GM23338 (cell line): ENCODE measurements at regions not wholly inside any gene's neighbourhood (a gene's known extent, or its start where the extent isn't known, plus 50 kb on each side); places are given as distances from the start of the nearest gene placed in this dataset.
A peak's percentile ranks its signal among the peaks of the same experiment; 100 is the strongest.
"Not testable (repeated sequence)": the region's sequence is repeated elsewhere in the genome, so short reads cannot be mapped to it uniquely, and the experiment has no call there.

Source experiments
- ATAC-seq: fragments of 200-7000 bp; cut with Tn5 transposase; 3 replicates; pipeline ENCODE4 v1.9.1; 2020
- DNase-seq: peaks from one replicate; pipeline ENCODE4 v3.0.0-alpha.2; 2015; ENCODE audit warnings: low spot score
- H2AFZ ChIP-seq: fragments of 200-600 bp; sonication (generic); 2 replicates; pipeline ENCODE4 v1.8.0; 2016; ENCODE audit warnings: antibody characterized with exemption, mild to moderate bottlenecking, moderate library complexity
- H3F3A ChIP-seq: fragments of 200-600 bp; sonication (generic); replicated peaks from 2 replicates; pipeline ENCODE4 v1.8.0; 2017; ENCODE audit warnings: antibody characterized with exemption, mixed run types, low read depth
- H3K27ac ChIP-seq: fragments of 200-600 bp; sonication (generic); 2 replicates; pipeline ENCODE4 v1.6.1; 2016; ENCODE audit warnings: low read depth
- H3K27me3 ChIP-seq: fragments of 200-600 bp; sonication (generic); 2 replicates; pipeline ENCODE4 v1.8.0; 2016; ENCODE audit warnings: mild to moderate bottlenecking, mixed run types, moderate library complexity; ENCODE audit not compliant: insufficient read depth
- H3K36me3 ChIP-seq: fragments of 200-600 bp; sonication (generic); 2 replicates; pipeline ENCODE4 v1.8.0; 2016; ENCODE audit warnings: mild to moderate bottlenecking; ENCODE audit not compliant: insufficient read depth
- H3K4me1 ChIP-seq: fragments of 200-600 bp; sonication (generic); 2 replicates; pipeline ENCODE4 v1.8.0; 2016; ENCODE audit warnings: mild to moderate bottlenecking, moderate library complexity; ENCODE audit not compliant: insufficient read depth
- H3K4me2 ChIP-seq: fragments of 200-600 bp; sonication (generic); 2 replicates; pipeline ENCODE4 v1.7.1; 2017; ENCODE audit warnings: mixed run types
- H3K4me3 ChIP-seq: fragments of 200-600 bp; sonication (generic); 2 replicates; pipeline ENCODE4 v1.6.1; 2016; ENCODE audit warnings: mixed run types
- H3K79me2 ChIP-seq: fragments of 200-600 bp; sonication (generic); replicated peaks from 2 replicates; pipeline ENCODE4 v1.8.0; 2017; ENCODE audit warnings: mild to moderate bottlenecking; ENCODE audit not compliant: insufficient read depth
- H3K9me2 ChIP-seq: fragments of 200-600 bp; sonication (generic); 2 replicates; pipeline ENCODE4 v1.8.0; 2017; ENCODE audit not compliant: insufficient read depth
- H4K20me1 ChIP-seq: fragments of 200-600 bp; sonication (generic); replicated peaks from 2 replicates; pipeline ENCODE4 v1.8.0; 2017; ENCODE audit warnings: mild to moderate bottlenecking; ENCODE audit not compliant: insufficient read depth
- H3K27ac Mint-ChIP-seq: 2 replicates; pipeline ENCODE4 v1.8.0; 2020; ENCODE audit warnings: inconsistent platforms, mild to moderate bottlenecking, moderate library complexity, mixed read lengths
- H3K27me3 Mint-ChIP-seq: 3 replicates; pipeline ENCODE4 v1.8.0; 2022; ENCODE audit warnings: low read depth, mild to moderate bottlenecking, moderate library complexity, mixed read lengths, inconsistent platforms; ENCODE audit not compliant: insufficient read depth, poor library complexity
- H3K36me3 Mint-ChIP-seq: 3 replicates; pipeline ENCODE4 v1.8.0; 2021; ENCODE audit warnings: low read depth, mild to moderate bottlenecking, inconsistent platforms, moderate library complexity, mixed read lengths
- H3K4me1 Mint-ChIP-seq: 3 replicates; pipeline ENCODE4 v1.8.0; 2020; ENCODE audit warnings: mild to moderate bottlenecking, inconsistent platforms, mixed read lengths
- H3K4me3 Mint-ChIP-seq: 3 replicates; pipeline ENCODE4 v1.8.0; 2021; ENCODE audit warnings: moderate library complexity, mild to moderate bottlenecking, inconsistent platforms, mixed read lengths
- H3K9me3 Mint-ChIP-seq: 3 replicates; pipeline ENCODE4 v1.8.0; 2020; ENCODE audit warnings: moderate library complexity, mild to moderate bottlenecking, inconsistent platforms, mixed read lengths
- CREB1 ChIP-seq: fragments of 250-450 bp; sonication (Bioruptor Pico); IDR thresholded peaks from 2 replicates; pipeline ENCODE4 v1.5.0; 2020; ENCODE audit warnings: low read depth, mild to moderate bottlenecking, moderate library complexity
- ETS1 ChIP-seq: IDR thresholded peaks from 2 replicates; pipeline ENCODE4 v1.6.1; 2016; ENCODE audit warnings: antibody characterized with exemption
- EZH2 ChIP-seq: fragments of 200-600 bp; sonication (generic); IDR thresholded peaks from one replicate; pipeline ENCODE4 v1.8.0; 2017; ENCODE audit warnings: antibody characterized with exemption, mild to moderate bottlenecking, low read depth; ENCODE audit not compliant: unreplicated experiment
- NANOG ChIP-seq: IDR thresholded peaks from 2 replicates; pipeline ENCODE4 v1.6.1; 2016; ENCODE audit warnings: antibody characterized with exemption, borderline replicate concordance
- POLR2AphosphoS5 ChIP-seq: IDR thresholded peaks from 2 replicates; pipeline ENCODE4 v1.6.1; 2016; ENCODE audit warnings: antibody characterized with exemption, low read depth
- REST ChIP-seq: IDR thresholded peaks from one replicate; pipeline ENCODE4 v1.6.1; 2018; ENCODE audit warnings: antibody characterized with exemption; ENCODE audit not compliant: unreplicated experiment
- STAT1 ChIP-seq: IDR thresholded peaks from one replicate; pipeline ENCODE4 v1.6.1; 2016; ENCODE audit warnings: antibody characterized with exemption; ENCODE audit not compliant: unreplicated experiment
- ZNF331 ChIP-seq: fragments of 250-450 bp; sonication (Bioruptor Pico); IDR thresholded peaks from 2 replicates; pipeline ENCODE4 v1.5.0; 2020; ENCODE audit warnings: low read depth, mild to moderate bottlenecking, moderate library complexity
- ZNF462 ChIP-seq: fragments of 250-450 bp; sonication (Bioruptor Pico); IDR thresholded peaks from 2 replicates; pipeline ENCODE4 v1.5.0; 2020; ENCODE audit warnings: mild to moderate bottlenecking, moderate library complexity

- TF ChIP-seq ZNF462: no peak
- no peak for TF ChIP-seq POLR2AphosphoS5
- TF ChIP-seq NANOG: no peak
- TF ChIP-seq STAT1: no peak
- no peak for TF ChIP-seq ZNF331
Measured at GRCh38 chr6:2305951-2306350, 60.5 kb upstream of the GMDS start (continued).

GRCh38 chr6:2302482-2302881, 57.1 kb upstream of the GMDS start:
- H3K27me3 Mint-ChIP-seq, H3F3A ChIP-seq, ATAC-seq, H2AFZ ChIP-seq, H3K4me3 ChIP-seq, H4K20me1 ChIP-seq, H3K4me2 ChIP-seq, H3K4me1 ChIP-seq, H3K27ac ChIP-seq, H3K27ac Mint-ChIP-seq, H3K79me2 ChIP-seq, DNase-seq, H3K4me3 Mint-ChIP-seq, H3K27me3 ChIP-seq, H3K4me1 Mint-ChIP-seq, H3K36me3 ChIP-seq: not testable (repeated sequence)
- Mint-ChIP-seq H3K36me3 (peaks cover 39% of the 10 kb centered on the region), H3K9me3 (peaks cover 13% of the 10 kb centered on the region)
- H3K9me2 ChIP-seq: peaks cover 20% of the 10 kb centered on the region; the same call in 1 of the 2 replicates

- H3K9me3 Mint-ChIP-seq: peaks cover 28% of the 10 kb centered on the region
- TF ChIP-seq REST: no peak
- TF ChIP-seq POLR2AphosphoS5: no peak
- no peak for TF ChIP-seq EZH2
- TF ChIP-seq ETS1: no peak
- TF ChIP-seq CREB1 (CRISPR knock-in tag): no peak
Measured at GRCh38 chr6:2296781-2297180, 51.4 kb upstream of the GMDS start.

More at GRCh38 chr6:2296781-2297180, 51.4 kb upstream of the GMDS start:
- Mint-ChIP-seq H3K4me3 (no peak overlapping the region), H3K27me3 (peaks cover 4% of the 10 kb centered on the region), H3K27ac (peak overlapping the region; percentile 72), H3K36me3 (peaks cover 28% of the 10 kb centered on the region), H3K4me1 (peaks cover 18% of the 10 kb centered on the region)
- H2AFZ ChIP-seq: no peak overlapping the region
- H3K36me3 ChIP-seq: no peaks in the 10 kb centered on the region
- H3F3A ChIP-seq: no peaks in the 10 kb centered on the region
- 0 out of 2 replicates have a peak, but pooled peaks cover 13% of the 10 kb centered on the region for H3K9me2 ChIP-seq
- no peak overlapping the region for H3K4me3 ChIP-seq
- peak overlapping the region; percentile 27 for H3K4me2 ChIP-seq
- DNase-seq (peak; percentile 60), ATAC-seq (peak; percentile 81)
- no peaks in the 10 kb centered on the region for H3K79me2 ChIP-seq
- H3K27ac ChIP-seq: peak overlapping the region; percentile 85
- H3K4me1 ChIP-seq: peaks cover 10% of the 10 kb centered on the region; the same call in 1 of the 2 replicates
- no peaks in the 10 kb centered on the region for H4K20me1 ChIP-seq
- H3K27me3 ChIP-seq: no peaks in the 10 kb centered on the region
